RCC 7860 (cell line): ENCODE measurements at regions not wholly inside any gene's neighbourhood (a gene's known extent, or its start where the extent isn't known, plus 50 kb on each side); places are given as distances from the start of the nearest gene placed in this dataset.

ENCODE experiments used
- DNase-seq: peaks from one replicate; pipeline ENCODE4 v3.0.0-alpha.2; 2015; ENCODE audit warnings: low spot score
- FAIRE-seq: peaks from 2 replicates; lab custom pipeline; 2012; peaks lifted over from hg19 to GRCh38; lab: Jason Lieb, UNC

GRCh38 chr11:92512204-92512569, 287.6 kb downstream of the FAT3 start:
- FAIRE-seq (no peak), DNase-seq (no peak)

GRCh38 chr11:92523611-92524010, 299.0 kb downstream of the FAT3 start:
- DNase-seq (no peak), FAIRE-seq (no peak)

GRCh38 chr11:92524542-92524941, 299.9 kb downstream of the FAT3 start:
- DNase-seq, result no peak
- no peak for FAIRE-seq

- no peak for FAIRE-seq
- no peak for DNase-seq
Observed at GRCh38 chr11:92527467-92527866, 302.8 kb downstream of the FAT3 start.

- no peak for FAIRE-seq
- no peak for DNase-seq
Observed at GRCh38 chr11:92528001-92528400, 303.4 kb downstream of the FAT3 start.

- FAIRE-seq, result no peak
- DNase-seq, result no peak
Observed at GRCh38 chr11:92531065-92531739, 306.6 kb downstream of the FAT3 start.

- DNase-seq (no peak), FAIRE-seq (no peak)
Observed at GRCh38 chr11:92533657-92534335, 309.2 kb downstream of the FAT3 start.

GRCh38 chr11:92536883-92537282, 312.3 kb downstream of the FAT3 start:
- no peak for DNase-seq
- FAIRE-seq, result no peak

GRCh38 chr11:92540096-92540495, 315.5 kb downstream of the FAT3 start:
- FAIRE-seq (no peak), DNase-seq (no peak)

GRCh38 chr11:92545906-92546471, 321.4 kb downstream of the FAT3 start:
- no peak for DNase-seq
- FAIRE-seq, result no peak

- FAIRE-seq (no peak), DNase-seq (no peak)
Observed at GRCh38 chr11:92546603-92547002, 322.0 kb downstream of the FAT3 start.

GRCh38 chr11:92550411-92550810, 325.8 kb downstream of the FAT3 start:
- FAIRE-seq, result no peak
- DNase-seq, result no peak

GRCh38 chr11:92550871-92551270, 326.3 kb downstream of the FAT3 start:
- no peak for FAIRE-seq
- no peak for DNase-seq

GRCh38 chr11:92552942-92553341, 328.3 kb downstream of the FAT3 start:
- DNase-seq (no peak), FAIRE-seq (no peak)

- FAIRE-seq, result no peak
Observed at GRCh38 chr11:92554688-92555087, 330.1 kb downstream of the FAT3 start.

GRCh38 chr11:92556431-92556830, 331.8 kb downstream of the FAT3 start:
- no peak for FAIRE-seq
- DNase-seq, result no peak

More at GRCh38 chr11:92554688-92555087, 330.1 kb downstream of the FAT3 start:
- no peak for DNase-seq

GRCh38 chr11:92557879-92558278, 333.3 kb downstream of the FAT3 start:
- FAIRE-seq (no peak), DNase-seq (no peak)

GRCh38 chr11:92558323-92558722, 333.7 kb downstream of the FAT3 start:
- DNase-seq, result no peak
- no peak for FAIRE-seq

GRCh38 chr11:92569726-92570125, 345.1 kb downstream of the FAT3 start:
- DNase-seq (no peak), FAIRE-seq (no peak)

GRCh38 chr11:92572559-92572958, 347.9 kb downstream of the FAT3 start:
- no peak for DNase-seq

GRCh38 chr11:92576315-92576714, 351.7 kb downstream of the FAT3 start:
- FAIRE-seq, result no peak
- no peak for DNase-seq

More at GRCh38 chr11:92572559-92572958, 347.9 kb downstream of the FAT3 start:
- FAIRE-seq, result no peak

GRCh38 chr11:92580908-92581307, 356.3 kb downstream of the FAT3 start:
- FAIRE-seq (no peak), DNase-seq (no peak)
